Liver (tissue), 8 donors: ENCODE measurements at regions not wholly inside any gene's neighbourhood (a gene's known extent, or its start where the extent isn't known, plus 50 kb on each side); places are given as distances from the start of the nearest gene placed in this dataset.

ENCODE experiments used
- DNase-seq: peaks from one replicate; pipeline ENCODE4 v3.0.0-alpha.2; 2017; ENCODE audit warnings: low spot score
- H3K27ac ChIP-seq, 2 donors: one replicate each; pipeline ENCODE4 v1.7.0; 2013; ENCODE audit warnings: inconsistent platforms in 2 of 2, low read length in 2 of 2, control low read depth in 1 of 2, low read depth in 1 of 2, mild to moderate bottlenecking in 1 of 2
- H3K27me3 ChIP-seq, 4 donors: one replicate each; pipeline versions ENCODE4 v1.6.1 to v1.7.0; 2013; ENCODE audit warnings: low read length in 3 of 4, inconsistent platforms in 1 of 4, mild to moderate bottlenecking in 1 of 4, moderate library complexity in 1 of 4; ENCODE audit not compliant: control insufficient read depth in 4 of 4, insufficient read depth in 4 of 4
- H3K36me3 ChIP-seq, 4 donors: one replicate each; pipeline versions ENCODE4 v1.6.1 to v1.7.0; 2013; ENCODE audit warnings: low read length in 3 of 4, mild to moderate bottlenecking in 3 of 4, low read depth in 1 of 4, moderate library complexity in 1 of 4; ENCODE audit not compliant: control insufficient read depth in 4 of 4, insufficient read depth in 3 of 4
- H3K4me1 ChIP-seq, 4 donors: one replicate each; pipeline versions ENCODE4 v1.6.1 to v1.7.0; 2013; ENCODE audit warnings: low read length in 3 of 4, mild to moderate bottlenecking in 3 of 4, moderate library complexity in 1 of 4; ENCODE audit not compliant: control insufficient read depth in 4 of 4, insufficient read depth in 4 of 4
- H3K4me3 ChIP-seq, 3 donors: one replicate each; pipeline versions ENCODE4 v1.6.1 to v1.7.0; 2013; ENCODE audit warnings: low read length in 3 of 3, control low read depth in 1 of 3, low read depth in 1 of 3, mild to moderate bottlenecking in 1 of 3
- H3K9ac ChIP-seq, 2 donors: one replicate each; pipeline ENCODE4 v1.7.0; 2013; ENCODE audit warnings: low read length in 2 of 2, mild to moderate bottlenecking in 2 of 2, moderate library complexity in 2 of 2, control low read depth in 1 of 2, low read depth in 1 of 2
- H3K9me3 ChIP-seq, 4 donors: one replicate each; pipeline versions ENCODE4 v1.6.1 to v1.7.0; 2013; ENCODE audit warnings: low read length in 3 of 4; ENCODE audit not compliant: control insufficient read depth in 4 of 4
- EGR1 ChIP-seq, 2 donors: IDR thresholded peaks; 2 replicates each; pipeline ENCODE4 v1.6.1; 2016 to 2018; ENCODE audit warnings: antibody characterized with exemption in 2 of 2, low read depth in 2 of 2
- FOXA1 ChIP-seq: IDR thresholded peaks from 2 replicates; pipeline ENCODE4 v1.6.1; 2016; ENCODE audit warnings: antibody characterized with exemption
- FOXA2 ChIP-seq: IDR thresholded peaks from 2 replicates; pipeline ENCODE4 v1.6.1; 2016; ENCODE audit warnings: antibody characterized with exemption
- GABPA ChIP-seq, 2 donors: IDR thresholded peaks in 1 of 2; conservative IDR thresholded peaks in 1 of 2; 2 replicates each; pipeline ENCODE4 v1.6.1; 2016; ENCODE audit warnings: antibody characterized with exemption in 2 of 2, mild to moderate bottlenecking in 1 of 2, moderate library complexity in 1 of 2
- HNF4A ChIP-seq, 2 donors: conservative IDR thresholded peaks; 2 replicates each; pipeline ENCODE4 v1.6.1; 2016; ENCODE audit warnings: antibody characterized with exemption in 2 of 2, mild to moderate bottlenecking in 2 of 2
- HNF4G ChIP-seq: IDR thresholded peaks from 2 replicates; pipeline ENCODE4 v1.6.1; 2016; ENCODE audit warnings: antibody characterized with exemption
- JUND ChIP-seq, 2 donors: IDR thresholded peaks; 2 replicates each; pipeline ENCODE4 v1.6.1; 2016; ENCODE audit warnings: antibody characterized with exemption in 2 of 2
- NR2F2 ChIP-seq: IDR thresholded peaks from 2 replicates; pipeline ENCODE4 v1.6.1; 2016; ENCODE audit warnings: antibody characterized with exemption
- RAD21 ChIP-seq, 2 donors: IDR thresholded peaks; 2 replicates each; pipeline ENCODE4 v1.6.1; 2016; ENCODE audit warnings: antibody characterized with exemption in 2 of 2, mild to moderate bottlenecking in 2 of 2
- REST ChIP-seq: IDR thresholded peaks from 2 replicates; pipeline ENCODE4 v1.6.1; 2016; ENCODE audit warnings: antibody characterized with exemption, mild to moderate bottlenecking
- RXRA ChIP-seq, 2 donors: IDR thresholded peaks; 2 replicates each; pipeline ENCODE4 v1.6.1; 2017 to 2018; ENCODE audit warnings: antibody characterized with exemption in 2 of 2, mild to moderate bottlenecking in 1 of 2
- SP1 ChIP-seq: IDR thresholded peaks from 2 replicates; pipeline ENCODE4 v1.6.1; 2018; ENCODE audit warnings: antibody characterized with exemption, mild to moderate bottlenecking
- TAF1 ChIP-seq: conservative IDR thresholded peaks from 2 replicates; pipeline ENCODE4 v1.6.1; 2016; ENCODE audit warnings: antibody characterized with exemption, mild to moderate bottlenecking
- YY1 ChIP-seq: IDR thresholded peaks from 2 replicates; pipeline ENCODE4 v1.6.1; 2016; ENCODE audit warnings: antibody characterized with exemption, mild to moderate bottlenecking
- WGBS: extraction: QIAGEN DNeasy Blood & Tissue Kit; methylation state at CpG from one replicate; pipeline ENCODE4 v1.1.7; 2013; 5-methylcytosine and 5-hydroxymethylcytosine counted together
- TF ChIP-seq, protein P1 (sequence below): IDR thresholded peaks from 2 replicates; pipeline ENCODE4 v1.6.1; 2016; ENCODE audit warnings: antibody characterized with exemption
- TF ChIP-seq, protein P2 (sequence below): IDR thresholded peaks from 2 replicates; pipeline ENCODE4 v1.6.1; 2016; ENCODE audit warnings: antibody characterized with exemption
- TF ChIP-seq, protein P3 (sequence below): fragments of 150-350 bp; IDR thresholded peaks from 2 replicates; pipeline ENCODE4 v1.5.1; 2017; ENCODE audit warnings: improper control_type of control experiment, low read depth, low read length; ENCODE audit not compliant: missing input control
- TF ChIP-seq, protein P4 (sequence below): IDR thresholded peaks from 2 replicates; pipeline ENCODE4 v1.6.1; 2016; ENCODE audit warnings: antibody characterized with exemption
- donor health status: healthy.
- donor health status: healthy.
- donor health status: healthy.
- donor health status: healthy.
- donor health status: healthy.

DNA sequence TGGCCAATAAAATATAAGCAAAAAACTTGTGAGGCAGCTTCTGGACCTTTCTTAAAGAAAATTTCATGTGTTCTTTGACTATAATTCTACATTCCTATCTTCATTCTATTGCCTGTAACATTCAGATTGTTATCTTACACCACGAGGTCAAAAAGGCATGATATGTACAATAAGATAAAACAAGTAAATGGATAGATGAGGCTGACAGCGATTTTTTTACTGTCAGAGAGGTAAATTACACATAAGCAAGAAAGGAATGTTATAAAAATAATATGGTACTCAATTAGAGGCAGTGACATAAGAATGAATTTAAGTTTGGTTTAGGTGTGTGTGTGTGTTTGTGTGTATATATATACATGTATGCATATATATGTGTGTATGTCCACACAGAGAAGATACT, 660.0 kb downstream of the C12orf50 start:
- Histone ChIP-seq H3K9me3 (no peaks in the 10 kb centered on the region), H3K9ac (no peak overlapping the region), H3K4me1 (no peaks in the 10 kb centered on the region), H3K27ac (no peak overlapping the region), H3K36me3 (no peaks in the 10 kb centered on the region), H3K27me3 (no peaks in the 10 kb centered on the region), H3K4me3 (no peak overlapping the region)
- no peak for TF ChIP-seq REST
- TF ChIP-seq HNF4G, result no peak
- TF ChIP-seq TAF1, result no peak
- TF ChIP-seq, protein P1, sequence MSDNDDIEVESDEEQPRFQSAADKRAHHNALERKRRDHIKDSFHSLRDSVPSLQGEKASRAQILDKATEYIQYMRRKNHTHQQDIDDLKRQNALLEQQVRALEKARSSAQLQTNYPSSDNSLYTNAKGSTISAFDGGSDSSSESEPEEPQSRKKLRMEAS, result no peak
- no peak for TF ChIP-seq NR2F2
- TF ChIP-seq, protein P2, sequence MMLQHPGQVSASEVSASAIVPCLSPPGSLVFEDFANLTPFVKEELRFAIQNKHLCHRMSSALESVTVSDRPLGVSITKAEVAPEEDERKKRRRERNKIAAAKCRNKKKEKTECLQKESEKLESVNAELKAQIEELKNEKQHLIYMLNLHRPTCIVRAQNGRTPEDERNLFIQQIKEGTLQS, result no peak
- no peak for TF ChIP-seq FOXA1
- TF ChIP-seq YY1, result no peak
- TF ChIP-seq RXRA (IDR thresholded peaks at IDR 0.05), result no peak
- TF ChIP-seq, protein P3, sequence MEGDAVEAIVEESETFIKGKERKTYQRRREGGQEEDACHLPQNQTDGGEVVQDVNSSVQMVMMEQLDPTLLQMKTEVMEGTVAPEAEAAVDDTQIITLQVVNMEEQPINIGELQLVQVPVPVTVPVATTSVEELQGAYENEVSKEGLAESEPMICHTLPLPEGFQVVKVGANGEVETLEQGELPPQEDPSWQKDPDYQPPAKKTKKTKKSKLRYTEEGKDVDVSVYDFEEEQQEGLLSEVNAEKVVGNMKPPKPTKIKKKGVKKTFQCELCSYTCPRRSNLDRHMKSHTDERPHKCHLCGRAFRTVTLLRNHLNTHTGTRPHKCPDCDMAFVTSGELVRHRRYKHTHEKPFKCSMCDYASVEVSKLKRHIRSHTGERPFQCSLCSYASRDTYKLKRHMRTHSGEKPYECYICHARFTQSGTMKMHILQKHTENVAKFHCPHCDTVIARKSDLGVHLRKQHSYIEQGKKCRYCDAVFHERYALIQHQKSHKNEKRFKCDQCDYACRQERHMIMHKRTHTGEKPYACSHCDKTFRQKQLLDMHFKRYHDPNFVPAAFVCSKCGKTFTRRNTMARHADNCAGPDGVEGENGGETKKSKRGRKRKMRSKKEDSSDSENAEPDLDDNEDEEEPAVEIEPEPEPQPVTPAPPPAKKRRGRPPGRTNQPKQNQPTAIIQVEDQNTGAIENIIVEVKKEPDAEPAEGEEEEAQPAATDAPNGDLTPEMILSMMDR, result no peak
- TF ChIP-seq SP1, result no peak
- TF ChIP-seq GABPA (IDR thresholded peaks at IDR 0.05 in 1 of 2, conservative IDR thresholded peaks at IDR 0.05 in 1 of 2), result no peak
- no peak for TF ChIP-seq FOXA2
- TF ChIP-seq, protein P4, sequence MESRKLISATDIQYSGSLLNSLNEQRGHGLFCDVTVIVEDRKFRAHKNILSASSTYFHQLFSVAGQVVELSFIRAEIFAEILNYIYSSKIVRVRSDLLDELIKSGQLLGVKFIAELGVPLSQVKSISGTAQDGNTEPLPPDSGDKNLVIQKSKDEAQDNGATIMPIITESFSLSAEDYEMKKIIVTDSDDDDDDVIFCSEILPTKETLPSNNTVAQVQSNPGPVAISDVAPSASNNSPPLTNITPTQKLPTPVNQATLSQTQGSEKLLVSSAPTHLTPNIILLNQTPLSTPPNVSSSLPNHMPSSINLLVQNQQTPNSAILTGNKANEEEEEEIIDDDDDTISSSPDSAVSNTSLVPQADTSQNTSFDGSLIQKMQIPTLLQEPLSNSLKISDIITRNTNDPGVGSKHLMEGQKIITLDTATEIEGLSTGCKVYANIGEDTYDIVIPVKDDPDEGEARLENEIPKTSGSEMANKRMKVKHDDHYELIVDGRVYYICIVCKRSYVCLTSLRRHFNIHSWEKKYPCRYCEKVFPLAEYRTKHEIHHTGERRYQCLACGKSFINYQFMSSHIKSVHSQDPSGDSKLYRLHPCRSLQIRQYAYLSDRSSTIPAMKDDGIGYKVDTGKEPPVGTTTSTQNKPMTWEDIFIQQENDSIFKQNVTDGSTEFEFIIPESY, result no peak
- TF ChIP-seq RAD21 (IDR thresholded peaks at IDR 0.05), result no peak
- no peak for TF ChIP-seq JUND (IDR thresholded peaks at IDR 0.05)
- 40% methylated on average over 2 of the region's 2 CpGs for WGBS
- DNase-seq, result no peak

GRCh38 chr12:87368259-87368658, 660.9 kb downstream of the C12orf50 start:
- DNase-seq, result no peak
- no peak overlapping the region for H3K9ac ChIP-seq
- no peak overlapping the region for H3K4me3 ChIP-seq
- no peaks in the 10 kb centered on the region for H3K36me3 ChIP-seq
- 90% methylated on average over 1 of the region's 1 CpG for WGBS
- H3K27me3 ChIP-seq, result no peaks in the 10 kb centered on the region
- peaks cover 0 to 4% (median 0%) of the 10 kb centered on the region in 4 donors for H3K9me3 ChIP-seq
- no peaks in the 10 kb centered on the region for H3K4me1 ChIP-seq
- no peak overlapping the region for H3K27ac ChIP-seq
- TF ChIP-seq, protein P3, result no peak
- TF ChIP-seq GABPA (IDR thresholded peaks at IDR 0.05 in 1 of 2, conservative IDR thresholded peaks at IDR 0.05 in 1 of 2), result no peak
- no peak for TF ChIP-seq FOXA2
- TF ChIP-seq RAD21 (IDR thresholded peaks at IDR 0.05), result no peak
- no peak for TF ChIP-seq EGR1 (IDR thresholded peaks at IDR 0.05; ENCODE audit: low read depth in 2 of 2)
- TF ChIP-seq, protein P1, result no peak
- TF ChIP-seq, protein P2, result no peak
- no peak for TF ChIP-seq YY1
- no peak for TF ChIP-seq TAF1
- no peak for TF ChIP-seq RXRA (IDR thresholded peaks at IDR 0.05)
- no peak for TF ChIP-seq SP1
- TF ChIP-seq HNF4A (conservative IDR thresholded peaks at IDR 0.05), result no peak
- no peak for TF ChIP-seq HNF4G
- TF ChIP-seq JUND (IDR thresholded peaks at IDR 0.05), result no peak
